Osteocyte (in vitro differentiated cells): ENCODE measurements at regions not wholly inside any gene's neighbourhood (a gene's known extent, or its start where the extent isn't known, plus 50 kb on each side); places are given as distances from the start of the nearest gene placed in this dataset.

Experiments
- DNase-seq: peaks from one replicate; pipeline ENCODE4 v3.0.0; 2021; ENCODE audit warnings: mixed read lengths; ENCODE audit not compliant: unreplicated experiment; ENCODE audit errors: extremely low spot score
- H3K27ac Mint-ChIP-seq: one replicate; pipeline ENCODE4 v1.8.0; 2021; ENCODE audit warnings: mild to moderate bottlenecking, mixed read lengths; ENCODE audit not compliant: unreplicated experiment
- H3K27me3 Mint-ChIP-seq: one replicate; pipeline ENCODE4 v1.8.0; 2021; ENCODE audit warnings: mixed read lengths; ENCODE audit not compliant: unreplicated experiment
- H3K36me3 Mint-ChIP-seq: one replicate; pipeline ENCODE4 v1.8.0; 2021; ENCODE audit warnings: mixed read lengths; ENCODE audit not compliant: unreplicated experiment
- H3K4me1 Mint-ChIP-seq: one replicate; pipeline ENCODE4 v1.8.0; 2021; ENCODE audit warnings: mixed read lengths; ENCODE audit not compliant: unreplicated experiment
- H3K4me3 Mint-ChIP-seq: one replicate; pipeline ENCODE4 v1.8.0; 2021; ENCODE audit warnings: mild to moderate bottlenecking, moderate library complexity, mixed read lengths; ENCODE audit not compliant: unreplicated experiment
- H3K9me3 Mint-ChIP-seq: one replicate; pipeline ENCODE4 v1.8.0; 2021; ENCODE audit warnings: mixed read lengths; ENCODE audit not compliant: unreplicated experiment
- TF ChIP-seq, protein P1 (sequence below): fragments of 200-600 bp; sonication (generic); IDR thresholded peaks from 2 replicates; pipeline ENCODE4 v1.5.0; 2021; ENCODE audit warnings: antibody characterized with exemption, mild to moderate bottlenecking, moderate library complexity

GRCh38 chr10:8418631-8419030 lies 364.1 kb downstream of the GATA3 start:
- no peaks in the 10 kb centered on the region for H3K27me3 Mint-ChIP-seq
- H3K4me1 Mint-ChIP-seq = no peaks in the 10 kb centered on the region
- TF ChIP-seq, protein P1, sequence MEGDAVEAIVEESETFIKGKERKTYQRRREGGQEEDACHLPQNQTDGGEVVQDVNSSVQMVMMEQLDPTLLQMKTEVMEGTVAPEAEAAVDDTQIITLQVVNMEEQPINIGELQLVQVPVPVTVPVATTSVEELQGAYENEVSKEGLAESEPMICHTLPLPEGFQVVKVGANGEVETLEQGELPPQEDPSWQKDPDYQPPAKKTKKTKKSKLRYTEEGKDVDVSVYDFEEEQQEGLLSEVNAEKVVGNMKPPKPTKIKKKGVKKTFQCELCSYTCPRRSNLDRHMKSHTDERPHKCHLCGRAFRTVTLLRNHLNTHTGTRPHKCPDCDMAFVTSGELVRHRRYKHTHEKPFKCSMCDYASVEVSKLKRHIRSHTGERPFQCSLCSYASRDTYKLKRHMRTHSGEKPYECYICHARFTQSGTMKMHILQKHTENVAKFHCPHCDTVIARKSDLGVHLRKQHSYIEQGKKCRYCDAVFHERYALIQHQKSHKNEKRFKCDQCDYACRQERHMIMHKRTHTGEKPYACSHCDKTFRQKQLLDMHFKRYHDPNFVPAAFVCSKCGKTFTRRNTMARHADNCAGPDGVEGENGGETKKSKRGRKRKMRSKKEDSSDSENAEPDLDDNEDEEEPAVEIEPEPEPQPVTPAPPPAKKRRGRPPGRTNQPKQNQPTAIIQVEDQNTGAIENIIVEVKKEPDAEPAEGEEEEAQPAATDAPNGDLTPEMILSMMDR = no peak
- H3K36me3 Mint-ChIP-seq = no peaks in the 10 kb centered on the region
- no peak overlapping the region for H3K4me3 Mint-ChIP-seq
- no peak overlapping the region for H3K27ac Mint-ChIP-seq
- DNase-seq = no peak
- H3K9me3 Mint-ChIP-seq = peaks cover 23% of the 10 kb centered on the region

DNA sequence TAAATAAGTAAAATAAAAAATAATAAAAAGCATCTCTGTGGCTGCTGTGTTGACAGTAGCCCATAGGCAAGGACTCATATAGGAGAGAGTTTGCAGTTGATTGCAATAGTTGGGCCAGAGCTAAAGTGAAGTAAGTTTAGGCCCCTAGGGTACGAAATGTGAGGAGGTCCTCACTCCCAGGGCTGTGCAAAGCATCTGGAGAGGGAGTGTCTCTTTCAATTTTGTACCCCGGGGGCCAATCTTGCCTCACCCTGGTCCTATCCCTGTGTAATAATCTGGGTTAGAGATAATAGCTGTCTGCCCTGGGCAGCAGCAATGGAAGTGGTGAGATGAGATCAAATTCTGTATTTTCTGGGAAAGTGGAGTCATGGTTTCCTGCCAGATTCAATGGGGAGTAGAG lies 365.7 kb downstream of the GATA3 start:
- Mint-ChIP-seq H3K4me1 (no peaks in the 10 kb centered on the region), H3K9me3 (peaks cover 34% of the 10 kb centered on the region), H3K27ac (no peak overlapping the region), H3K27me3 (no peaks in the 10 kb centered on the region), H3K36me3 (no peaks in the 10 kb centered on the region), H3K4me3 (no peak overlapping the region)
- TF ChIP-seq, protein P1 = no peak
- DNase-seq = no peak

GRCh38 chr10:8424555-8425211 lies 370.2 kb downstream of the GATA3 start:
- H3K4me3 Mint-ChIP-seq = no peak overlapping the region
- H3K36me3 Mint-ChIP-seq = no peaks in the 10 kb centered on the region
- no peak for DNase-seq
- H3K9me3 Mint-ChIP-seq = peaks cover 31% of the 10 kb centered on the region
- H3K4me1 Mint-ChIP-seq = no peaks in the 10 kb centered on the region
- TF ChIP-seq, protein P1 = no peak
- H3K27me3 Mint-ChIP-seq = no peaks in the 10 kb centered on the region
- H3K27ac Mint-ChIP-seq = no peak overlapping the region

- Mint-ChIP-seq H3K4me3 (no peak overlapping the region), H3K27me3 (no peaks in the 10 kb centered on the region), H3K36me3 (no peaks in the 10 kb centered on the region), H3K4me1 (no peaks in the 10 kb centered on the region), H3K27ac (no peak overlapping the region), H3K9me3 (peaks cover 22% of the 10 kb centered on the region)
- TF ChIP-seq, protein P1 = no peak
- DNase-seq = no peak
Measured at GRCh38 chr10:8428654-8429053, 374.2 kb downstream of the GATA3 start.

GRCh38 chr10:8430321-8430720 lies 375.8 kb downstream of the GATA3 start:
- TF ChIP-seq, protein P1 = no peak
- no peak for DNase-seq
- H3K36me3 Mint-ChIP-seq = no peaks in the 10 kb centered on the region
- peaks cover 10% of the 10 kb centered on the region for H3K9me3 Mint-ChIP-seq
- no peak overlapping the region for H3K27ac Mint-ChIP-seq
- H3K27me3 Mint-ChIP-seq = no peaks in the 10 kb centered on the region
- H3K4me3 Mint-ChIP-seq = no peak overlapping the region
- H3K4me1 Mint-ChIP-seq = no peaks in the 10 kb centered on the region
